ENCODE measurements at regions not wholly inside any gene's neighbourhood (a gene's known extent, or its start where the extent isn't known, plus 50 kb on each side); places are given as distances from the start of the nearest gene placed in this dataset.

GRCh38 chr7:16315280-16315679 is 106.1 kb downstream of the CRPPA start:
- intact Hi-C loops (cut with micrococcal nuclease) = no loop called here
- peak; percentile 63 for ATAC-seq
- BruUV-seq (replicated peaks) = no TSS peak
- peaks cover 3% of the 10 kb centered on the region; the same call in 1 of the 3 replicates for H3K36me3 ChIP-seq (ENCODE audit: control insufficient read depth, insufficient read depth, low read length)
- ChIA-PET CTCF (ENCODE audit: low intra/inter-chr PET ratio) (interaction anchor here (0.5 kb wide), 1 partner anchor 1619 kb away, joined by 3 read pairs; no protein-coding TSS in a partner anchor), POLR2A (no interaction called here)
- H3K79me2 ChIP-seq (ENCODE audit: control insufficient read depth, insufficient read depth, low read length) = peaks cover 9% of the 10 kb centered on the region; the same call in 1 of the 3 replicates
- H3K9me1 ChIP-seq (ENCODE audit: control insufficient read depth, insufficient read depth, low read length) = no peaks in the 10 kb centered on the region
- TF ChIP-seq CBFB (CRISPR knock-in tag; IDR thresholded peaks at IDR 0.05) (no peak), ZKSCAN8 (CRISPR knock-in tag; IDR thresholded peaks at IDR 0.05) (no peak), NCOA6 (IDR thresholded peaks at IDR 0.05) (no peak), TAF15 (IDR thresholded peaks at IDR 0.05; ENCODE audit: low read depth, low read length) (no peak), ATF6 (CRISPR knock-in tag; IDR thresholded peaks at IDR 0.05) (no peak), HDGF (IDR thresholded peaks at IDR 0.05) (no peak), ZNF274 (IDR thresholded peaks at IDR 0.05; ENCODE audit: borderline replicate concordance, low read depth, low read length) (no peak), ATF7 (IDR thresholded peaks at IDR 0.05) (no peak)
- TF ChIP-seq, protein P1, sequence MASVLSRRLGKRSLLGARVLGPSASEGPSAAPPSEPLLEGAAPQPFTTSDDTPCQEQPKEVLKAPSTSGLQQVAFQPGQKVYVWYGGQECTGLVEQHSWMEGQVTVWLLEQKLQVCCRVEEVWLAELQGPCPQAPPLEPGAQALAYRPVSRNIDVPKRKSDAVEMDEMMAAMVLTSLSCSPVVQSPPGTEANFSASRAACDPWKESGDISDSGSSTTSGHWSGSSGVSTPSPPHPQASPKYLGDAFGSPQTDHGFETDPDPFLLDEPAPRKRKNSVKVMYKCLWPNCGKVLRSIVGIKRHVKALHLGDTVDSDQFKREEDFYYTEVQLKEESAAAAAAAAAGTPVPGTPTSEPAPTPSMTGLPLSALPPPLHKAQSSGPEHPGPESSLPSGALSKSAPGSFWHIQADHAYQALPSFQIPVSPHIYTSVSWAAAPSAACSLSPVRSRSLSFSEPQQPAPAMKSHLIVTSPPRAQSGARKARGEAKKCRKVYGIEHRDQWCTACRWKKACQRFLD (CRISPR knock-in tag; IDR thresholded peaks at IDR 0.05) = no peak
- no peak overlapping the region for H3K27ac ChIP-seq (ENCODE audit: extremely low read depth, low read depth, low read length)
- H3K9ac ChIP-seq (ENCODE audit: insufficient read depth in 1 of 2, low read depth in 2 of 2, low read length in 2 of 2) = no peak overlapping the region
- H3K27me3 ChIP-seq (ENCODE audit: control insufficient read depth in 2 of 2, insufficient read depth in 2 of 2, low read length in 2 of 2) = no peaks in the 10 kb centered on the region
- H3K4me3 ChIP-seq = no peak overlapping the region
- 57% methylated on average over 3 of the region's 3 CpGs for WGBS (ENCODE audit: insufficient coverage, low coverage, missing lambda C conversion rate)
- no peaks in the 10 kb centered on the region for H3K4me1 ChIP-seq (replicated peaks in 1 of 2; ENCODE audit: control insufficient read depth in 2 of 2, insufficient read depth in 2 of 2, low read length in 2 of 2)
- no peaks in the 10 kb centered on the region for H4K20me1 ChIP-seq (replicated peaks; ENCODE audit: control insufficient read depth, insufficient read depth, low read length)
- no peaks in the 10 kb centered on the region for H3K9me3 ChIP-seq (replicated peaks; ENCODE audit: control insufficient read depth, insufficient read depth, low read depth, low read length)
- no peak overlapping the region for H2AFZ ChIP-seq (ENCODE audit: low read depth, low read length)
- DNase-seq (ENCODE audit: extremely low read depth in 1 of 4, low spot score in 3 of 4) = no peak
- H3K4me2 ChIP-seq (ENCODE audit: insufficient read depth, low read length) = no peak overlapping the region
- in situ Hi-C loops (cut with MboI) = no loop called here
- no peak for FAIRE-seq
